Uterus (tissue), 3 donors: ENCODE measurements at regions not wholly inside any gene's neighbourhood (a gene's known extent, or its start where the extent isn't known, plus 50 kb on each side); places are given as distances from the start of the nearest gene placed in this dataset.

Experiments used
- DNase-seq, 2 donors: peaks; one replicate each; pipeline ENCODE4 v3.0.0-alpha.2; 2019 to 2020
- H3K27ac ChIP-seq, 2 donors: fragments of 200-600 bp; sonication (generic); 1 replicate in 1 of 2; 2 replicates in 1 of 2; pipeline ENCODE4 v1.5.1; 2016 to 2018
- H3K27me3 ChIP-seq, 2 donors: fragments of 200-600 bp; sonication (generic); one replicate each; pipeline ENCODE4 v1.5.1; 2018 to 2019; ENCODE audit warnings: control low read depth in 1 of 2
- H3K36me3 ChIP-seq, 2 donors: fragments of 200-600 bp; sonication (generic); one replicate each; pipeline ENCODE4 v1.5.1; 2019; ENCODE audit warnings: control low read depth in 1 of 2
- H3K4me1 ChIP-seq, 2 donors: fragments of 200-600 bp; sonication (generic); one replicate each; pipeline ENCODE4 v1.5.1; 2018 to 2019; ENCODE audit warnings: control low read depth in 1 of 2
- H3K4me3 ChIP-seq, 2 donors: fragments of 200-600 bp; sonication (generic); 1 replicate in 1 of 2; 2 replicates in 1 of 2; pipeline ENCODE4 v1.5.1; 2018 to 2019; ENCODE audit warnings: mild to moderate bottlenecking in 1 of 2
- H3K9me3 ChIP-seq, 2 donors: fragments of 200-600 bp; sonication (generic); one replicate each; pipeline ENCODE4 v1.5.1; 2019; ENCODE audit warnings: control low read depth in 1 of 2
- POLR2A ChIP-seq, 2 donors: fragments of 450-650 bp; IDR thresholded peaks; one replicate each; pipeline ENCODE4 v1.6.1; 2016; ENCODE audit warnings: antibody characterized with exemption in 2 of 2, mild to moderate bottlenecking in 1 of 2, moderate library complexity in 1 of 2
- intact Hi-C: fragments of 100-400 bp; cut with DNase I; formaldehyde crosslinking; loops from one replicate; pipeline ENCODE4 v1.15.1; 2023; ENCODE audit warnings: low total_unique reads
- TF ChIP-seq, protein P1 (sequence below), 4 experiments: fragments of 200-600 bp in 2 of 4; fragments of 450-650 bp in 2 of 4; sonication (generic) in 2 of 4; IDR thresholded peaks; one replicate each; pipeline ENCODE4 v1.5.1; 2016 to 2019; ENCODE audit warnings: antibody characterized with exemption in 4 of 4, mild to moderate bottlenecking in 2 of 4, moderate library complexity in 1 of 4
- donor health status: DM: yes; HTN: yes; CAD: no.

DNA sequence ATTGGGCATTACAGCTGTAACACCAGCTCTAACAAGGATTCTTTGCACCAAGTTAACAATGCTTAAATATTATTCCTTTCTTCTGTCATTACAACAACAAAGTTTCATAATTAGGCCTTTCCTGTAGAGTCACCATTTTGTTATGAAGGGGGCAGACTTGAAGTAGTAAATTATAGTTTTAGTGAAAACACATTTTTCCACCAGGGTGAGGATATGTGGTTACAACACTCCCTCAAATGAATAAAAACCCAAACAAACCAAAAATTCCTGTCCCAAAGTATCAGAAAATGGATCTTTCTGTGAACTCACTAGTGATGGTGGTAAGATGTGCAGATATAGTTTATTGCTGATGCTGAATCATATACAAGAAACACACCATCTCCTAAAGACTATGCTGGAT is 250.5 kb upstream of the TUT7 start:
- intact Hi-C loops: no loop called here
- Histone ChIP-seq H3K4me1 (peaks cover 14 to 19% of the 10 kb centered on the region in 2 donors), H3K27ac (peak overlapping the region; percentile 59 to 62), H3K36me3 (no peaks in the 10 kb centered on the region), H3K4me3 (no peak overlapping the region), H3K27me3 (no peaks in the 10 kb centered on the region), H3K9me3 (no peaks in the 10 kb centered on the region)
- DNase-seq: no peak
- TF ChIP-seq, protein P1, sequence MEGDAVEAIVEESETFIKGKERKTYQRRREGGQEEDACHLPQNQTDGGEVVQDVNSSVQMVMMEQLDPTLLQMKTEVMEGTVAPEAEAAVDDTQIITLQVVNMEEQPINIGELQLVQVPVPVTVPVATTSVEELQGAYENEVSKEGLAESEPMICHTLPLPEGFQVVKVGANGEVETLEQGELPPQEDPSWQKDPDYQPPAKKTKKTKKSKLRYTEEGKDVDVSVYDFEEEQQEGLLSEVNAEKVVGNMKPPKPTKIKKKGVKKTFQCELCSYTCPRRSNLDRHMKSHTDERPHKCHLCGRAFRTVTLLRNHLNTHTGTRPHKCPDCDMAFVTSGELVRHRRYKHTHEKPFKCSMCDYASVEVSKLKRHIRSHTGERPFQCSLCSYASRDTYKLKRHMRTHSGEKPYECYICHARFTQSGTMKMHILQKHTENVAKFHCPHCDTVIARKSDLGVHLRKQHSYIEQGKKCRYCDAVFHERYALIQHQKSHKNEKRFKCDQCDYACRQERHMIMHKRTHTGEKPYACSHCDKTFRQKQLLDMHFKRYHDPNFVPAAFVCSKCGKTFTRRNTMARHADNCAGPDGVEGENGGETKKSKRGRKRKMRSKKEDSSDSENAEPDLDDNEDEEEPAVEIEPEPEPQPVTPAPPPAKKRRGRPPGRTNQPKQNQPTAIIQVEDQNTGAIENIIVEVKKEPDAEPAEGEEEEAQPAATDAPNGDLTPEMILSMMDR (IDR thresholded peaks at IDR 0.05): no peak
- no peak for TF ChIP-seq POLR2A (IDR thresholded peaks at IDR 0.05)

DNA sequence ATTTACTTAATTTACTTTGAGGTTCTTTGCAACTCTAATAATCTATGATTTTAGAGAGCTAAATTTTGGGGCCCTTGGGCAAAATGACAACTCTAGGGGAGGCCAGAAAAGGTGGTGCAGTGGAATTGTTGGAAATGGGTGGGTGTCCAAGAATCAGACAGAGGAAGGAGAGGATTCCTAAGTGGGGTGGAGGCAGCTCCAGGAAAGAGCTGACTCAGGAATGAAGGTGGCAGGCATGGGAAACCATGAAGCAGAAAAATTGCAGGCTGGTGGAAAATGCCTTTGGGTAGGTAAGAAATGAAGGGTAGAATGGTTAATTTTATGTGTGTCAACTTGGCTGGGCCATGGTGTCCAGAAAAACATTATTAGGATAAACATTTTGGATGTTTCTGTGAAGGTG is 248.5 kb upstream of the TUT7 start:
- no peak overlapping the region for H3K4me3 ChIP-seq
- TF ChIP-seq POLR2A (IDR thresholded peaks at IDR 0.05): no peak
- TF ChIP-seq, protein P1 (IDR thresholded peaks at IDR 0.05): no peak
- H3K4me1 ChIP-seq: peaks cover 14 to 19% of the 10 kb centered on the region in 2 donors
- H3K36me3 ChIP-seq: no peaks in the 10 kb centered on the region
- DNase-seq: no peak
- intact Hi-C loops: no loop called here
- H3K27me3 ChIP-seq: no peaks in the 10 kb centered on the region
- H3K27ac ChIP-seq: peak overlapping the region; percentile 62 to 72
- no peaks in the 10 kb centered on the region for H3K9me3 ChIP-seq

DNA sequence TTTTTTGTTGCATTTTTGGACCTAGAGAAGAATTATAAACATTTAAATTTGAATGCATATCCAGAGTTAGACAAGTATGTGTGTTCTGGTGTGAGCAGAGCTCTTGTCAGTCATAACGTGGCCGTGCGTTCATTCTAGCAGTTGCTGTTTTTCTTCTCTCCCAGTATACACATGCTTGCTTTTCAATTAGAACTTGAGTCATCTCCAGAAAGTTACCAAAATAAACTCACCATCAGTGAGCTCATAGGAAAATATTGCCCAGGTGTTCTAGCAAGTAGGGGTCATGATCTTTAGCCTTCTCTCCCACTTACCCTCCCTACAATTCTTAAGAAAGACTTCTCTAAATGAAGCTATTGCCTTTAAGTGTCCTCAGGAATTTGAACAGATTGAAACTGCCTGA is 247.5 kb upstream of the TUT7 start:
- intact Hi-C loops: no loop called here
- Histone ChIP-seq H3K36me3 (no peaks in the 10 kb centered on the region), H3K9me3 (no peaks in the 10 kb centered on the region), H3K27me3 (no peaks in the 10 kb centered on the region), H3K4me3 (no peak overlapping the region), H3K27ac (peak overlapping the region; percentile 62 to 72), H3K4me1 (peaks cover 14 to 19% of the 10 kb centered on the region in 2 donors)
- TF ChIP-seq, protein P1 (IDR thresholded peaks at IDR 0.05): no peak
- no peak for TF ChIP-seq POLR2A (IDR thresholded peaks at IDR 0.05)
- DNase-seq: no peak

DNA sequence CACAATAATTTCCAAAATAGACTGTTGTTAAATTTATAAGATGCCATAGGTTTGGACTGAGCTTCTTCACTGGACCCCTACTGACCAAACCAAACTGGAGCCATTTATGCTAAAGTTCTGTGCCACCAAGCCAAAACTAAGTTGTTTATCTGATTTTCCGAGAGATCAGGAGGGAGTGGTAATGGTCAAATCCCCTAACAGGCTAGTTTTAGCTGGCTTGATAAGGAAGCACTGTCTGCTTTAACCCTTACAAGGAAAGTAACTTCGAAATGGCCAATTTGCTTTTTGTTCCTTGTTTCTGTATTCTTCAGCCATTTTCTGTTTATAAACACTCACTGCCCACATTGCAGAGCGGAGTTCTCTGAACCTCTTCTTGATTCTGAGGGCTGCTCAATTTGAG is 246.8 kb upstream of the TUT7 start:
- TF ChIP-seq, protein P1 (IDR thresholded peaks at IDR 0.05): no peak
- no peak for TF ChIP-seq POLR2A (IDR thresholded peaks at IDR 0.05)
- Histone ChIP-seq H3K27me3 (no peaks in the 10 kb centered on the region), H3K36me3 (no peaks in the 10 kb centered on the region), H3K27ac (peak overlapping the region; percentile 62 to 72), H3K4me1 (peaks cover 14 to 19% of the 10 kb centered on the region in 2 donors), H3K4me3 (no peak overlapping the region), H3K9me3 (no peaks in the 10 kb centered on the region)
- intact Hi-C loops: no loop called here
- DNase-seq: no peak

DNA sequence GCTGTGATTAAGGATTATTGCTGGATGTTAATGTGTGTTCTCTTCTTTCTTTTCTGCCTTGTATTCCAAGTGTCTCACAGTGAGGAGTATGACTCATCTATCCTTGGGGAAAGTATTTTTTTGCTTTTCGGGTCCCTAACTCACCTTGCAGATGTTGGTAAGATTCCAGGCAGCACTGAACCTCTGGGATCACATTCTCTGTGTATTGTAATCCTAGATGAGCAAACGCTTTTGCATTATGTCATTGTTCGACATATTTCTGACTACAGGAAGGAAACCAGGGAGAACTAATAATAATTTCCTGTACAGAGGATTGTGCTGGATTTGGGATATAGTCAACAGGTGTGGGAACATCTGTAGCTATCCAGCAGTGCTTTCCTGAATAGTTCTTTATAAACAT is 246.1 kb upstream of the TUT7 start:
- no peak for DNase-seq
- no peak overlapping the region for H3K4me3 ChIP-seq
- no peaks in the 10 kb centered on the region for H3K27me3 ChIP-seq
- intact Hi-C loops: no loop called here
- H3K9me3 ChIP-seq: no peaks in the 10 kb centered on the region
- H3K27ac ChIP-seq: peak overlapping the region; percentile 46 to 72
- no peaks in the 10 kb centered on the region for H3K36me3 ChIP-seq
- H3K4me1 ChIP-seq: peaks cover 14 to 19% of the 10 kb centered on the region in 2 donors
- TF ChIP-seq, protein P1 (IDR thresholded peaks at IDR 0.05): no peak
- no peak for TF ChIP-seq POLR2A (IDR thresholded peaks at IDR 0.05)
